IPS DF 6.9 (cell line): ENCODE measurements at regions not wholly inside any gene's neighbourhood (a gene's known extent, or its start where the extent isn't known, plus 50 kb on each side); places are given as distances from the start of the nearest gene placed in this dataset.
"Not testable (repeated sequence)": the region's sequence is repeated elsewhere in the genome, so short reads cannot be mapped to it uniquely, and the experiment has no call there.

ENCODE experiments used
- DNase-seq: peaks from one replicate; pipeline ENCODE4 v3.0.0-alpha.2; 2013; ENCODE audit warnings: low read depth, low spot score
- H3K27ac ChIP-seq: one replicate; pipeline ENCODE4 v1.5.1; 2013; ENCODE audit warnings: low read length, control low read depth
- H3K27me3 ChIP-seq: 2 replicates; pipeline ENCODE4 v1.6.1; 2013; ENCODE audit warnings: mild to moderate bottlenecking, low read length; ENCODE audit not compliant: control insufficient read depth, insufficient read depth
- H3K36me3 ChIP-seq: 2 replicates; pipeline ENCODE4 v1.6.1; 2013; ENCODE audit warnings: low read length; ENCODE audit not compliant: control insufficient read depth, insufficient read depth
- H3K4me1 ChIP-seq: 2 replicates; pipeline ENCODE4 v1.6.1; 2013; ENCODE audit warnings: low read length; ENCODE audit not compliant: control insufficient read depth, insufficient read depth
- H3K4me3 ChIP-seq: 2 replicates; pipeline ENCODE4 v1.5.1; 2013; ENCODE audit warnings: mild to moderate bottlenecking, low read length
- H3K9me3 ChIP-seq: 2 replicates; pipeline ENCODE4 v1.6.1; 2013; ENCODE audit warnings: low read length, inconsistent platforms; ENCODE audit not compliant: control insufficient read depth, insufficient read depth
- WGBS: extraction: QIAGEN DNeasy Blood & Tissue Kit; methylation state at CpG from one replicate; pipeline ENCODE4 v1.1.7; 2013; ENCODE audit warnings: mixed read lengths, missing lambda C conversion rate; ENCODE audit not compliant: insufficient read length, insufficient coverage; 5-methylcytosine and 5-hydroxymethylcytosine counted together

DNA sequence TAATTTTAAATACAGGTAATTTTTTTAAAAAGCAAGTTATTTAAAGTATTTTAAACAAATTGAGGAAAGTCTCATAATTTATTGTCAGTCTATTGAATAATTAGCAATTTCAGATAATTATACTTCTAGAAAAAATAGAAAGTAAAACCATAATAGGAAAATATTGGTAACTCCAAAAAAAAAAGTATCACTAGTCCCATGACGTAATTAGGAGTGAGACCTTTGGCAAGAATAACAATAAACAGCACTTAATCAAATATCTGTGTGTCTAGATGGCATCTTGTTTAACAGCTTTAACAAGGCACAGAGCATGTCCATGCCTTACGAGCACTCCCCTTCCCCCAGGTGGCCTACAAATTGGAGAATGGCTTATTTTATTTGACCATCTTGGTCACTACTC lies 1683.6 kb upstream of the AGA start:
- DNase-seq = no peak
- H3K9me3 ChIP-seq = no peaks in the 10 kb centered on the region
- no peak overlapping the region for H3K27ac ChIP-seq
- no peaks in the 10 kb centered on the region for H3K36me3 ChIP-seq
- peaks cover 2% of the 10 kb centered on the region; the same call in 1 of the 2 replicates for H3K4me1 ChIP-seq
- no peak overlapping the region for H3K4me3 ChIP-seq
- WGBS = no CpG with 5 or more reads among the region's 2 CpGs
- H3K27me3 ChIP-seq = no peaks in the 10 kb centered on the region

- DNase-seq = no peak
- Histone ChIP-seq H3K4me1 (peaks cover 2% of the 10 kb centered on the region; the same call in 1 of the 2 replicates), H3K9me3 (no peaks in the 10 kb centered on the region), H3K27ac (no peak overlapping the region), H3K27me3 (no peaks in the 10 kb centered on the region), H3K36me3 (no peaks in the 10 kb centered on the region), H3K4me3 (no peak overlapping the region)
- no CpG with 5 or more reads among the region's 4 CpGs for WGBS
Observed at GRCh38 chr4:179128299-179128698, 1686.1 kb upstream of the AGA start.

DNA sequence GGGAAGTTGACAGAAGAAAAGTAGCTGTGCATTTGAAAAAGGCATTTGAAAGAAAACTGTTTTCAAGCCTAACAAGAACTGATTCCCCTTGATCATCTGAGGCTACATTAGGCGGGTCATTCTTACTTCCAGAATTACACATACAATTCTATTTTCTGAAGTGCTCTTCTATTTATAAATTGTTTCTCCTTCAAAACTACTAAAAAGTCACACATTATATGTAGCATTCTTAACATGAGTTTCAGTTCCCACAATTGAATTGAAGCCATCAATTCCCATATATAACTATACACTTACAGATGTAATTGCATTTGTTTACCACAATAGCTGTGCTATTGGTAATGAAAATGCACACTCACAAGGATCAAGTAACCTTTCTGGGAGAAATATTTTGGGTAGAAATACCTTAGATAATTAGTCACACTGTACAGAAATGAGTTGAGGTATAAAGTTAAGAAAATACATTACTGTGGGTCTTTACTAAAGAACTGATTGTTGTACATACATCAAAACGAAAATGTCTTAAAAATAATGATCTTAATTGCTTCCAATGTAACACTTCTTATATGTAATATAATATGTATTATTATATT lies 1688.0 kb upstream of the AGA start:
- Histone ChIP-seq H3K4me3 (no peak overlapping the region), H3K27ac (no peak overlapping the region), H3K36me3 (no peaks in the 10 kb centered on the region), H3K4me1 (peaks cover 2% of the 10 kb centered on the region; the same call in 1 of the 2 replicates), H3K27me3 (no peaks in the 10 kb centered on the region), H3K9me3 (no peaks in the 10 kb centered on the region)
- WGBS = no CpG with 5 or more reads among the region's 2 CpGs
- DNase-seq = no peak

DNA sequence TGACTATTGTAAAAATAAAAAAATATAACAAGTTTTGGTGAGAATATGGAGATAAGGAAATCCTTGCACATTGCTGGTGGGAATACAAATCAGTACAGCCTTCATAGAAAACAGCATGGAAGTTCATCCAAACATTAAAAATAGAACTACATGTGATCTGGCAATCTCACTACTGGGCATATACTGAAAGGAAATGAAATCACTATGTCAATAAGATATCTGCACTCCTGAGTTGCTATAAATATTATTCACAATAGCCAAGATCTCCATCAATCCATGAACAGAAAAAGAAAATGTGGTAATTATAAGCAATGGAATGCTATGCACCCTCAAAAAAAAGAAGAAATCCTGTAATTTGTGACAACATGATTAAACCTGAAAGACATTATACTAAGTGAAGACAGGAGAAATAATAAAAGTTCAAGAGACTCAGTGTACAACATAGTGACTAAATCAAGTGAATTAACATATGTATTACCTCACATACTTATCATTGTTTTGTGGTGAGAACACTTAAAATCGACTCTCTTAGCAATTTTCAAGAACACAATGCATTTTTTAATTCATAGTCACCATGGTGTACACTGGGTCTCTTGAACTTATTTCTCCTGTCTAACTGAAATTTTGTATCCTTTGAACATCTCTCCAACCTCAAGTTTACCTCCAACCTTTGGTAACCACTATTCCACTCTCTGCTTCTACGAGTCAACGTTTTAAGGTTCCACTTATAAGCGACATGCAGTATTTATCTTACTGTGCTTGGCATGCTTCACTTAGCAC lies 1703.7 kb upstream of the AGA start:
- DNase-seq = no peak
- H3K27me3 ChIP-seq = no peaks in the 10 kb centered on the region
- no peak overlapping the region for H3K4me3 ChIP-seq
- WGBS = no CpG with 5 or more reads among the region's 4 CpGs
- no peaks in the 10 kb centered on the region for H3K9me3 ChIP-seq
- no peaks in the 10 kb centered on the region for H3K36me3 ChIP-seq
- H3K4me1 ChIP-seq = no peaks in the 10 kb centered on the region; the same call in 1 of the 2 replicates
- H3K27ac ChIP-seq = no peak overlapping the region

DNA sequence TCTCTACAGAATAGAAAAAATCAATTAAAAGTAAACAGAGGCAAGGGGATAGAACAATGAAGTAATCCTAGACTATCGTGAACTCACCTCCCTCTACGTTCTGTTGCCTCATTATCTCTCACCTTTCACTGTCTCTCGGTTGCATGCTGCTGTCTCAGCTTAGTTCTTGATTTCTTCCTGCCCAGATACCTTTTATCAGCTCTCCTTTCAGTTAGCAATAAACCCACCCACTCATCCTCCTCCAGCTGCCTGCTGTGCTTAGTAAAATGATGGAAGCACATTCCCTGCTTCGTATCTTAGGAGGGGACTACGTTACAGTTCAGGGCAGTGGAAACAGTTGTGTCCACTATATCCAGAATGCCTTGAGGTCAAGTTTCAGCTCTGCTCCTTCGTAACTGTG lies 1709.5 kb upstream of the AGA start:
- DNase-seq = no peak
- Histone ChIP-seq H3K4me3 (no peak overlapping the region), H3K27ac (no peak overlapping the region), H3K36me3 (no peaks in the 10 kb centered on the region), H3K9me3 (no peaks in the 10 kb centered on the region), H3K27me3 (no peaks in the 10 kb centered on the region), H3K4me1 (no peaks in the 10 kb centered on the region)
- no CpG with 5 or more reads among the region's 6 CpGs for WGBS

GRCh38 chr4:179163147-179163546 lies 1720.9 kb upstream of the AGA start:
- H3K9me3 ChIP-seq = no peaks in the 10 kb centered on the region
- H3K4me3 ChIP-seq = no peak overlapping the region
- DNase-seq = no peak
- no peak overlapping the region for H3K27ac ChIP-seq
- peaks cover 3% of the 10 kb centered on the region; the same call in 1 of the 2 replicates for H3K36me3 ChIP-seq
- H3K27me3 ChIP-seq = no peaks in the 10 kb centered on the region
- H3K4me1 ChIP-seq = peaks cover 2% of the 10 kb centered on the region; the same call in 1 of the 2 replicates
- no CpG with 5 or more reads among the region's 2 CpGs for WGBS

DNA sequence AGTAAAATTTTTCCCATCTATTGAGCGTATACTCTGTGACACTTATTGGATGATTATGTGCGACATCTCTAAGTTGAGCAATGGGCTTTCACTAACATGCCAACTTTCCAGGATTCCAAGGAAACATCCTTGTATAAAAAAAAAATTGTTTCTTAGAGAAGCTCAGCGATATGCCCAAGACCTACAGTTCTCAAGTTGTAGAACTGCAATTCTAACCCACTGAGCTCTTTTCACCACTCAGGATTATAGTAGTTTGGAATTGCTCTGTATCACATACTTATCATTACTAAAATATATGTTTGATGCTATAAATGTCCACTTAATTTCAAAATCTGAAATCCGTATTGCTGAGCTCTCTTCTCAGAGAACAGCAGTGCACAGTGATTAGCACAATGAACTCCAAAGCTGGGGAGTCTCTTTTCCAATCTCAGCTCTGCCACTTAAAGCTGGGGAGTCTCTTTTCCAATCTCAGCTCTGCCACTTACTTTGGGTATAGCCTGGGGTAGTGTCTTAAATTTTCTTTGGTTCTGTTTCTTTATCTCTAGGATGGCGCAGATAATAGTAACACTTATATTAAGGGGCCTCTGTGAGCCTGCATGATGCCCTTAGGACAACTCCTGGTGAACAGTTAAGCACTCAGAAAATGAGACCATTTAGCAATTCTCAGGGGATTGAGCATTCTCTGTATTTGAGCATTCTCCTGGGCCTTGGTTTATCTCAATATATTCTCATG lies 1722.2 kb upstream of the AGA start:
- Histone ChIP-seq H3K4me3 (no peak overlapping the region), H3K27me3 (no peaks in the 10 kb centered on the region), H3K36me3 (peaks cover 3% of the 10 kb centered on the region; the same call in 1 of the 2 replicates), H3K4me1 (peaks cover 2% of the 10 kb centered on the region; the same call in 1 of the 2 replicates), H3K27ac (no peak overlapping the region), H3K9me3 (no peaks in the 10 kb centered on the region)
- WGBS = no CpG with 5 or more reads among the region's 5 CpGs
- no peak for DNase-seq

DNA sequence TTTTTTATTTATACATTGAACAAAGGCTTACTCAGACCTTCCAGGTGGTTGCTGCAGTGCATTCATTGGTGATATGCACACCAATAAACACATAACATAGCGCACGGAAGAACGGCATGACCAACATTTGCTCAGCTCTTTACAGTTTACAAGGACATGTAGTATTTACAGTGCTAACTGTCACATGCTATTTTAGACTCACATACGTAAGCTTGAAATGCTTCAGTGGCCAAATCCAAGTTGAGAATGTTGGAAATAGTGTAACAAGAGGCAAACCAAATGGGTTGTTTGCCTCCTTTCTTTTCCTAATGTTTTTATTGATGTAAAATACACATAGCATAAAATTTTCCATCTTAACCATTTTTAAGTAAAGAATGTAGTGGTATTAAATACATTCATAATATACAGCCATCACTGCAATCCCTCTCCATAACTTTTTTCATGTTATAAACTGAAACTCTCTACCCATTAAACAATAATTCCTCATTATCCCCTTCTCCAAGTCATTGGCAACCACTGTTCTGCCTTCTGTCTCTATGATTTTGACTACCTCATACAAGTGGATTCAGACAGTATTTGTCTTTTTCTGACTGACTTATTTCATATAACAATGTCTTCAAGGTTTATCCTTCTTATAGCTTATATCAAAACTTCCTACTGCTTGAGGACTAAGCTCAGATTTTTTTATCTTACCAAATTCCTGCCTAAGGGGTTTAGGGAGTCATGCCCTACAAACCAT lies 1722.9 kb upstream of the AGA start:
- no peaks in the 10 kb centered on the region for H3K27me3 ChIP-seq
- no CpG with 5 or more reads among the region's 4 CpGs for WGBS
- H3K4me1 ChIP-seq = peaks cover 2% of the 10 kb centered on the region; the same call in 1 of the 2 replicates
- no peak for DNase-seq
- peaks cover 3% of the 10 kb centered on the region; the same call in 1 of the 2 replicates for H3K36me3 ChIP-seq
- H3K9me3 ChIP-seq = no peaks in the 10 kb centered on the region
- no peak overlapping the region for H3K4me3 ChIP-seq
- H3K27ac ChIP-seq = no peak overlapping the region

- H3K4me3 ChIP-seq = peak overlapping the region; percentile 36; the same call in 1 of the 2 replicates
- no peaks in the 10 kb centered on the region for H3K27me3 ChIP-seq
- peaks cover 2% of the 10 kb centered on the region; the same call in 1 of the 2 replicates for H3K4me1 ChIP-seq
- no peak overlapping the region for H3K27ac ChIP-seq
- peaks cover 3% of the 10 kb centered on the region; the same call in 1 of the 2 replicates for H3K36me3 ChIP-seq
- WGBS = no CpG with 5 or more reads among the region's 3 CpGs
- H3K9me3 ChIP-seq = no peaks in the 10 kb centered on the region
- no peak for DNase-seq
Observed at GRCh38 chr4:179165862-179166261, 1723.6 kb upstream of the AGA start.

GRCh38 chr4:179170308-179170707 lies 1728.1 kb upstream of the AGA start:
- not testable (repeated sequence) for H3K9me3 ChIP-seq, H3K27ac ChIP-seq, DNase-seq, H3K4me1 ChIP-seq, H3K27me3 ChIP-seq, H3K36me3 ChIP-seq, H3K4me3 ChIP-seq
- no CpG with 5 or more reads among the region's 5 CpGs for WGBS
